NCI-H526 (cell line): ENCODE measurements at regions not wholly inside any gene's neighbourhood (a gene's known extent, or its start where the extent isn't known, plus 50 kb on each side); places are given as distances from the start of the nearest gene placed in this dataset.
A peak's percentile ranks its signal among the peaks of the same experiment; 100 is the strongest.

Experiments used
- DNase-seq, 2 experiments: peaks; one replicate each; lab custom pipeline; 2025; lab: John Stamatoyannopoulos, UW

- DNase-seq: peak; percentile 54 to 63
These were observed 135.1 kb upstream of the GEMIN8 start for GRCh38 chrX:14164828-14165227.

GRCh38 chrX:14125462-14125861 lies 95.8 kb upstream of the GEMIN8 start:
- DNase-seq: no peak

- no peak for DNase-seq
These were observed 94.9 kb upstream of the GEMIN8 start for GRCh38 chrX:14124562-14124961.

GRCh38 chrX:14095702-14096101 lies 66.0 kb upstream of the GEMIN8 start:
- no peak for DNase-seq

- DNase-seq: no peak
These were observed 64.5 kb upstream of the GEMIN8 start for GRCh38 chrX:14094191-14094590.

GRCh38 chrX:14084466-14084865 lies 54.8 kb upstream of the GEMIN8 start:
- DNase-seq: no peak

GRCh38 chrX:14083783-14084182 lies 54.1 kb upstream of the GEMIN8 start:
- DNase-seq: no peak

- DNase-seq: no peak
These were observed 50.3 kb upstream of the GEMIN8 start for GRCh38 chrX:14079891-14080430.
